HepG2 (cell line): ENCODE measurements at regions not wholly inside any gene's neighbourhood (a gene's known extent, or its start where the extent isn't known, plus 50 kb on each side); places are given as distances from the start of the nearest gene placed in this dataset.

Experiments
- ATF2 ChIP-seq: sonication (generic); formaldehyde crosslinking; IDR thresholded peaks from 2 replicates; pipeline ENCODE4 v1.4.0; 2020; ENCODE audit warnings: missing genetic modification reagents
- CEBPB ChIP-seq: IDR thresholded peaks from 2 replicates; pipeline ENCODE4 v1.6.1; 2011; ENCODE audit warnings: low read depth, low read length, improper control_type of control experiment, borderline replicate concordance
- FOXA1 ChIP-seq, 2 experiments: fragments of 450-650 bp in 1 of 2; sonication (generic) in 1 of 2; formaldehyde crosslinking in 1 of 2; IDR thresholded peaks; 2 replicates each; pipeline versions ENCODE4 v1.4.0 to v1.6.1; 2016 to 2020; ENCODE audit warnings: missing genetic modification reagents in 1 of 2
- IRF2 ChIP-seq: IDR thresholded peaks from 2 replicates; pipeline ENCODE4 v1.6.1; 2018; ENCODE audit warnings: missing genetic modification reagents, missing compliant biosample characterization
- MEF2D ChIP-seq: sonication (generic); formaldehyde crosslinking; IDR thresholded peaks from 2 replicates; pipeline ENCODE4 v1.5.1; 2020; ENCODE audit warnings: mild to moderate bottlenecking, missing genetic modification reagents
- NFKB2 ChIP-seq: sonication (generic); formaldehyde crosslinking; IDR thresholded peaks from 2 replicates; pipeline ENCODE4 v1.4.0; 2020; ENCODE audit warnings: missing genetic modification reagents, borderline replicate concordance
- TBL1XR1 ChIP-seq: fragments of 150-350 bp; IDR thresholded peaks from 2 replicates; pipeline ENCODE4 v1.6.1; 2014; ENCODE audit warnings: borderline replicate concordance, low read length; ENCODE audit not compliant: partially characterized antibody
- ZFAT ChIP-seq: sonication (generic); formaldehyde crosslinking; conservative IDR thresholded peaks from 2 replicates; pipeline ENCODE4 v1.8.1; 2023; ENCODE audit warnings: missing genetic modification reagents, inconsistent platforms
- ZNF276 ChIP-seq: sonication (generic); formaldehyde crosslinking; IDR thresholded peaks from 2 replicates; pipeline ENCODE4 v1.4.0; 2020; ENCODE audit warnings: mild to moderate bottlenecking, low read depth, missing genetic modification reagents
- ZNF362 ChIP-seq: sonication (generic); formaldehyde crosslinking; IDR thresholded peaks from 2 replicates; pipeline ENCODE4 v1.4.0; 2020; ENCODE audit warnings: missing genetic modification reagents, mild to moderate bottlenecking, borderline replicate concordance
- ZNF704 ChIP-seq: sonication (generic); formaldehyde crosslinking; IDR thresholded peaks from 2 replicates; pipeline ENCODE4 v1.8.1; 2023; ENCODE audit warnings: mild to moderate bottlenecking, inconsistent platforms, moderate library complexity, missing genetic modification reagents, borderline replicate concordance
- ZNF747 ChIP-seq: sonication (generic); formaldehyde crosslinking; IDR thresholded peaks from 2 replicates; pipeline ENCODE4 v1.8.1; 2023; ENCODE audit warnings: missing genetic modification reagents, mild to moderate bottlenecking, borderline replicate concordance
- ZSCAN9 ChIP-seq: IDR thresholded peaks from 2 replicates; pipeline ENCODE4 v1.6.1; 2016; ENCODE audit warnings: borderline replicate concordance

GRCh38 chr1:147390185-147390542 is 147.7 kb downstream of the CHD1L start (continued):
- TF ChIP-seq ZNF276 = no peak
- TF ChIP-seq TBL1XR1 = no peak
- no peak for TF ChIP-seq ZSCAN9 (CRISPR knock-in tag)
- no peak for TF ChIP-seq FOXA1 (IDR thresholded peaks at IDR 0.05)
- no peak for TF ChIP-seq FOXA1 (CRISPR knock-in tag; IDR thresholded peaks at IDR 0.05)
- no peak for TF ChIP-seq CEBPB
- no peak for TF ChIP-seq ZNF747 (CRISPR knock-in tag)
- no peak for TF ChIP-seq MEF2D
- no peak for TF ChIP-seq ATF2 (CRISPR knock-in tag)
- no peak for TF ChIP-seq ZNF362 (CRISPR knock-in tag)
- TF ChIP-seq NFKB2 = no peak
- no peak for TF ChIP-seq ZNF704
- no peak for TF ChIP-seq IRF2 (CRISPR knock-in tag)
- no peak for TF ChIP-seq ZFAT (CRISPR knock-in tag)
